ENCODE measurements at regions not wholly inside any gene's neighbourhood (a gene's known extent, or its start where the extent isn't known, plus 50 kb on each side); places are given as distances from the start of the nearest gene placed in this dataset.

DNA sequence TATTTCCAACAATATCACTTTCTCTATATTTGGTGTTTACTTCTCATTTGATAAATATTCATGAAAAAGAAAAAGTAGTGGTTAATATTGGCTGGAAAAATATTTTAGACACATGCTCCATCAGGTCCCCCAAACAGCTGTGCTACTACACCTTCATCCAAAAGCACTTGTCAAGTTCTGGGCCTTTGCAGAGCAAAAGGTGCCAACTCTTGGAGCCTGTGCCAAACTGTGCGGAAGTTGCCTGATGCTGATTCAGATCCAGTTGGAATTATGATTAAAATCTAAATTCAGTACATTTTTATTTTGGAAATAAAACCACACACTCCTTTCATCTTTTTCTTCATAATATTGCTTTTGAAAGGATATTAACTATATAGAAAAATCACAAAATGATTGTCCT lies 1497.4 kb upstream of the CADM2 start:
- Mint-ChIP-seq H3K27me3 (no peaks in the 10 kb centered on the region), H3K4me1 (no peaks in the 10 kb centered on the region), H3K4me3 (no peak overlapping the region), H3K27ac (no peak overlapping the region), H3K36me3 (no peaks in the 10 kb centered on the region), H3K9me3 (peaks cover 0 to 2% (median 0%) of the 10 kb centered on the region in 7 donors)
- DNase-seq, result no peak
- ATAC-seq (ENCODE audit: low read depth in 2 of 2), result no peak

DNA sequence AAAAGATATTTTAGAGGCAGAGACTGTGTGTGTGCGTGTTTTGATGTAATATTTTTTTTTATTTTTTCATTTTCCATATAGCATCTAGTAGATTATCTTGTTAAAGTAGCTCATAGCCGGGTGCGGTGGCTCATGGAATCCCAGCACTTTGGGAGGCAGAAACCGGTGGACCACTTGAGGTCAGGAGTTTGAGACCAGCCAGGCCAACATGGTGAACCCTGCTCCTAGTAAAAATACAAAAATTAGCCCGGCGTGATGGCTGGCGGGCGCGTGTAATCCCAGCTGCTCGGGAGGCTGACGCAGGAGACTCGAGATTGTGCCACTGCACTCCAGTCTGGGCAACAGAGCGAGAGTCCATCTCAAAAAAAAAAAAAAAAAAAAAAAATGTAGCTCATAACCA lies 1481.2 kb upstream of the CADM2 start:
- H3K4me3 Mint-ChIP-seq, result no peak overlapping the region
- H3K27me3 Mint-ChIP-seq, result no peaks in the 10 kb centered on the region
- no peak overlapping the region for H3K27ac Mint-ChIP-seq
- H3K9me3 Mint-ChIP-seq, result peaks cover 0 to 16% (median 5%) of the 10 kb centered on the region in 7 donors
- no peak for ATAC-seq (ENCODE audit: low read depth in 2 of 2)
- no peaks in the 10 kb centered on the region for H3K36me3 Mint-ChIP-seq
- no peak for DNase-seq
- no peaks in the 10 kb centered on the region for H3K4me1 Mint-ChIP-seq

DNA sequence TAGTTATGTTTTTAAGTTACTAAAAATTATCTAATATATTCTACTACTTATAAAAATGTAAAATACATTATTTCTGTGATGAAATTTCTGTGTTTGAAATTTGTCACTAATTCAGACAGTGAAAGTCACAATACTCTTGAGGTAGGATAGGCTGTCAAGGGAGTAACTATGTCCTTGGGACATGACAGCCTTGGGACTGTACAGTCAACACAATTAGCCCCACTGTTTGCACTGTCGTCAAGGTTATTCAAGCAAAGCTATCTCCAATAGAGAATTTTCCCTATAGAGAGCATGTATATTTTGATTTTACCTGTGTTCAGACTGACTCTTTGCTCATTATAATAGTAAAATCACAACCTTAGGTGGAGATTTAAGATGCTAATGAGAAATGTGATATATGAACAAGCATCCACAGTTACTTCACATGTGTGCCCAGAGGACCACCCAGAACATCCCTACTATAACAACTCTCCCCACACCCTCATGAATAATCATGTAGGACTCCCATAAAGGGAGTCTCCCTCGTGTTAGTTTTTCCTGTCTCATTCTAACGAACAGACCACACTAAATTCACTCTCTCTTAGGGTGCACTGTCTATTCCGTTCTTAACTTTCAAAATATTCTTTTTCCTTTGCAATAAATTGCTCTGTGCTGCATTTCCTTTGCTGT lies 1476.3 kb upstream of the CADM2 start:
- no peak for ATAC-seq (ENCODE audit: low read depth in 2 of 2)
- H3K4me3 Mint-ChIP-seq, result no peak overlapping the region
- no peak for DNase-seq
- no peaks in the 10 kb centered on the region for H3K27me3 Mint-ChIP-seq
- H3K27ac Mint-ChIP-seq, result no peak overlapping the region
- peaks cover 0 to 3% (median 0%) of the 10 kb centered on the region in 7 donors for H3K9me3 Mint-ChIP-seq
- H3K4me1 Mint-ChIP-seq, result no peaks in the 10 kb centered on the region
- H3K36me3 Mint-ChIP-seq, result no peaks in the 10 kb centered on the region

DNA sequence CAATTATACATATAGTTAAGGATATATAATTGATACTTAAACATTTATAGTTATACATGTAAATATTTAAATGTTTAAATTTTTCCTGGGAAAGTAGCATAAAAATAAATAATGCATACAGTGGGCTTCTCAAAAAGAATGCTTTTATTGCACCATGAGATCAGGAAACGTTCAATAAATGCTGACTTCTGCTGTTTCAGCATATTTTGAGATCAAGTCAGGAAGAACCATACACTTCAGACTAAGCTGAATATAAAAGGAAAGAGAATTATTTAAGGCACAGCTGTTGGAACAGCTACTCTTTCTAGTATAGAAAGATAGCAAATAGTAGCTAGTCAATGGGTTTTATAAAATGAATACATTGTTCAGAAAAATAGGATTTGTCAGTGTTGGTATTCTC lies 1462.3 kb upstream of the CADM2 start:
- Mint-ChIP-seq H3K27me3 (no peaks in the 10 kb centered on the region), H3K4me3 (no peak overlapping the region), H3K4me1 (no peaks in the 10 kb centered on the region), H3K36me3 (no peaks in the 10 kb centered on the region), H3K27ac (no peak overlapping the region), H3K9me3 (peaks cover 0 to 2% (median 0%) of the 10 kb centered on the region in 7 donors)
- ATAC-seq (ENCODE audit: low read depth in 2 of 2) (no peak), DNase-seq (no peak)

DNA sequence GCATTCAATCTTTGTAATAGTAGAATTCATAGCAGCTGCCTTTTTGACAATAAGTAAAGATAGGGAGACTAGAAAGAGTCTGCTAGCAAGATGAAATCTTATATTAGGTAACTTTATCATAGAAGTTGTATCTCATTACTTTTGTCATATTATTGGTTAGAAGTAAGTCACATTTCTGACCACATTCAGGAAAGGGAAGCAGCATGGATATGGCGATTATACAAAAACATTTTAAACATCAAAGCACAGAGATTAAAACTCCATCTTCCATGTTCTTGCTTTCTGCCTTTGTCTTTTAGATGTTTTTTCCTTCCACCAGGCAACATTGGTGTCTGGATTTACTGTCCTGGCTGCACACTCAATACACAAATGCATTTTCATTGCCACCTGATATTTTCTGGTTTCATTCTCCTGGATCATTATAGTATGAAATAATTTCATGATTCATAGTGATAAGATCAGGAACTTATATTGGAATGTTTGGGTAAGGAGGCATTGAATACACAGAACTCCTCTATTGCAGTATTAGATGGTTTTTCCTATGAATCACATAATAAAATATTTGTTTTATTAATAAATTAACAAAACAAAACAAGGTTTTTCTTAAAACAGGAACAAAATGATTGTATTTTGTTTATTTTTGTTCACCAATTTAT lies 1460.3 kb upstream of the CADM2 start:
- H3K4me1 Mint-ChIP-seq, result no peaks in the 10 kb centered on the region
- H3K27ac Mint-ChIP-seq, result no peak overlapping the region
- DNase-seq (no peak), ATAC-seq (ENCODE audit: low read depth in 2 of 2) (no peak)
- H3K27me3 Mint-ChIP-seq, result no peaks in the 10 kb centered on the region
- H3K36me3 Mint-ChIP-seq, result no peaks in the 10 kb centered on the region
- no peak overlapping the region for H3K4me3 Mint-ChIP-seq
- H3K9me3 Mint-ChIP-seq, result peaks cover 0 to 3% (median 0%) of the 10 kb centered on the region in 7 donors

DNA sequence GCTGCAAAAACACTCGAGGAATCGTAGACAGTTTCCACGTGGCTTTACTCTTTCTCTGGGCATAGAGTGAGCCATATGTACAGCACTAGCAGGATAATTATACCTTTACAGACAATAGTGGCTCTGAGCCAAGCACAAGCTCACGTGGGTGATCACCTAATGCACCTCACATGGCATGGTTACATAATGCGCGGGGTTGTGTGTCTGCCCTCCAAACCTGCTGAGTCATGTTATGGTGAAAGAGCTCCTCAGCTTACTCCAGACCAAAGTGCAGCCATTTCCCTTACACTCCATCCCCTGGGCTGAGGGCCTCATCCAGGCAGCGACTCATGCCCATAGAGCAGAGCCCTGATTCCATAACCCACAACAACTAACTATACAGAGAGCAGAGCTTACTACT lies 1458.4 kb upstream of the CADM2 start:
- no peak for DNase-seq
- Mint-ChIP-seq H3K4me3 (no peak overlapping the region), H3K9me3 (peaks cover 0 to 6% (median 0%) of the 10 kb centered on the region in 7 donors), H3K27me3 (no peaks in the 10 kb centered on the region), H3K4me1 (no peaks in the 10 kb centered on the region), H3K27ac (no peak overlapping the region), H3K36me3 (no peaks in the 10 kb centered on the region)
- ATAC-seq (ENCODE audit: low read depth in 2 of 2), result no peak

DNA sequence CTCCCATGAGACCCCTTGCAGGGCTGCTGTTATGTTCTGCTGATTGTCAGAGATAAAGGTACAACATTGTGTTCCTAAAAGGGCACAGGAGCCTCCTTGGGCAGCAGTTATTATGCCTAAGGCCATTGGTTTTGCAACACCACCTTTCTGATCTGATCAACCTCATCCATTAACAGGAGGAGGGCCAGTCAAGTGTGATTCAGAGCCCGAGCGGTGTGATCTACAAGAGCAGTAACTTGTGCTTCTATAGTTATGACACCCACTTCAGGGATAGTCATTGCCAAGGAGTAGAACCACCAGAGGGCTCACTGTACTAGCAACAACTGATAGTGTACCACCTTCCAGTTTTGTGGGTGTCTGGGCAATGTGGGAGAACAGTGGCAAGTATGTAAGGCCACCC lies 1457.9 kb upstream of the CADM2 start:
- Mint-ChIP-seq H3K27me3 (no peaks in the 10 kb centered on the region), H3K4me1 (no peaks in the 10 kb centered on the region), H3K27ac (no peak overlapping the region), H3K36me3 (no peaks in the 10 kb centered on the region), H3K9me3 (peaks cover 0 to 8% (median 0%) of the 10 kb centered on the region in 7 donors), H3K4me3 (no peak overlapping the region)
- ATAC-seq (ENCODE audit: low read depth in 2 of 2), result no peak
- no peak for DNase-seq

DNA sequence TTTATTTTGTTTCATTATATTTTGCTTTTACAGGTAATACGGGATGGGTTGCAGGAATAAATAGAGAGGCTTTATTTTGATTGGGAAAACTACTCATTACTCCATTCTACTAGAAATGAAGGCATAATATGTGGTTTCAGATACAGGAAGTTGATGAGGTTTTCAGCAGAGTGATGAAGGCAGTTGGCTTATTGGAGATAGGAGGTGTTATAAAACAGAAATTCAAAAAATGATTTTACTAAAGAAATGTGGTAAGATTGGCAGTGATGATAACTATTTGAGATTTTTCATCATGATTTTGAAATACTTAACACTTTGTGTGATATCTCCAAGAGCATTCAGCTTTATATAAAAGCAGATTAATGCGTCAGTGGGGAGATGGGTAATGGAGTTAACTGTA lies 1445.7 kb upstream of the CADM2 start:
- Mint-ChIP-seq H3K4me3 (no peak overlapping the region), H3K9me3 (peaks cover 0 to 9% (median 0%) of the 10 kb centered on the region in 7 donors), H3K4me1 (no peaks in the 10 kb centered on the region), H3K27ac (no peak overlapping the region), H3K36me3 (no peaks in the 10 kb centered on the region), H3K27me3 (no peaks in the 10 kb centered on the region)
- DNase-seq (no peak), ATAC-seq (ENCODE audit: low read depth in 2 of 2) (no peak)

DNA sequence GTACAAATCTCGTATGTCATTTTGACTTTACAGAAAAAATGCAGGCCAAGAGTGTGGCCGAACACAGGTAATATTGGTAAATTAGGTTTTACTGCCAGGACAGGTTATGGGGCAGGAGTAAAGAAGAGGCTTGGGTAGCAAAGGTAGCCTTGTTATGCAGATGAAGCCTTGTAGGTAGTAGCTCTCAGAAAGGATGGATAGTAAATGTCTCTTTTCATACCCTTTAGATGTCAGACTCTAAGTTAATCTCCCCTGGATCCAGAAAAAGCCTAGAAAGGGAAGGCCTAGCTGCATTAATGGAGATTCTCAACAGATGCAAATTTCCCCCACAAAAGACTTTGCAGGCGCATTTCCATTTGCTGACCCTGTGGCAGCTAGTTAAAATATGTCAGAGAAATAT lies 1445.1 kb upstream of the CADM2 start:
- Mint-ChIP-seq H3K4me3 (no peak overlapping the region), H3K9me3 (peaks cover 0 to 9% (median 0%) of the 10 kb centered on the region in 7 donors), H3K36me3 (no peaks in the 10 kb centered on the region), H3K27me3 (no peaks in the 10 kb centered on the region), H3K4me1 (no peaks in the 10 kb centered on the region), H3K27ac (no peak overlapping the region)
- no peak for ATAC-seq (ENCODE audit: low read depth in 2 of 2)
- DNase-seq, result no peak

DNA sequence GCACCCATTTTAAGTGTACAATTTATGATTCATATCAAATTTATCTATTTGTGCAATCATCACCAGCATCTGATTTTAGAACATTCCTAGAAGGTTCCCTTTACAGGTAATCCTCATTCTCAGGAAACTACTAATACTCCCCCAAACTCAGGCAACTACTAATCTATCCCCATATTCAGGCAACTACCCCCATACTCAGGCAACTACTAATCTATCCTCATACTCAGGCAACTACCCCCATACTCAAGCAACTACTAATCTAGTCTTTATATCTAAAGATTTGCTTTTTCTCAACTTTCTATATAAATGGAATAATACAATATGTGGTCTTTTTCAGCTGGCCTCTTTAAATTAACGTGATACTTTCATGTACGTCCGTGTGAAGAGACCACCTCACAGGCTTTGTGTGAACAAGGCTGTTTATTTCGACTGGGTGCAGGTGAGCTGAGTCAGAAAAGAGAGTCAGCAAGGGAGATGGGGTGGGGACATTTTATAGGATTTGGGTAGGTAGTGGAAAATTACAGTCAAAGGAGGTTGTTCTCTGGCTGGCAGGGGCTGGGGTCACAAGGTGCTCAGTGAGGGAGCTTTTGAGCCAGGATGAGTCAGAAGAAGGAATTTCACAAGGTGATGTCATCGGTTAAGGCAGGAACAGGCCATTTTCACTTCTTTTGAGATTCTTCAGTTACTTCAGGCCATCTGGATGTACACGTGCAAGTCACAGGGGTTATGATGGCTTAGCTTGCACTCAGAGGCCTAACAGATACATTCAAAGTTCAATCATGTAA lies 1444.5 kb upstream of the CADM2 start:
- Mint-ChIP-seq H3K36me3 (no peaks in the 10 kb centered on the region), H3K9me3 (peaks cover 0 to 6% (median 0%) of the 10 kb centered on the region in 7 donors), H3K27ac (peak overlapping the region in 1 of 6 donors; percentile 61), H3K4me3 (peak overlapping the region in 1 of 8 donors; percentile 23), H3K4me1 (no peaks in the 10 kb centered on the region), H3K27me3 (no peaks in the 10 kb centered on the region)
- DNase-seq, result no peak
- ATAC-seq (ENCODE audit: low read depth in 2 of 2), result no peak

DNA sequence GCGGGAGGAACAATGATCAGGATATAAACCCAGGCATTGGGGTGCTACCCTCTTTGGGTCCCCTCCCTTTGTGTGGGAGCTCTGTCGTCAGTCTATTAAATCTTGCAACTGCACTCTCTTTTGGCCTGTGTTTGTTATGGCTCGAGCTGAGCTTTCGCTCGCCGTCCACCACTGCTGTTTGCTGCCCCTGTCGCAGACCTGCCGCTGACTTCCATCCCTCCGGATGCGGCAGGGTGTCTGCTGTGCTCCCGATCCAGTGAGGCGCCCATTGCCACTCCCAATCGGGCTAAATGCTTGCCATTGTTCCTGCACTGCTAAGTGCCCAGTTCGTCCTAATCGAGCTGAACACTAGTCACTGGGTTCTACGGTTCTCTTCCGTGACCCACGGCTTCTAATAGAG lies 1443.7 kb upstream of the CADM2 start:
- DNase-seq (no peak), ATAC-seq (ENCODE audit: low read depth in 2 of 2) (no peak)
- Mint-ChIP-seq H3K27me3 (no peaks in the 10 kb centered on the region), H3K4me1 (no peaks in the 10 kb centered on the region), H3K36me3 (no peaks in the 10 kb centered on the region), H3K9me3 (peaks cover 0 to 6% (median 0%) of the 10 kb centered on the region in 7 donors), H3K4me3 (no peak overlapping the region), H3K27ac (no peak overlapping the region)

DNA sequence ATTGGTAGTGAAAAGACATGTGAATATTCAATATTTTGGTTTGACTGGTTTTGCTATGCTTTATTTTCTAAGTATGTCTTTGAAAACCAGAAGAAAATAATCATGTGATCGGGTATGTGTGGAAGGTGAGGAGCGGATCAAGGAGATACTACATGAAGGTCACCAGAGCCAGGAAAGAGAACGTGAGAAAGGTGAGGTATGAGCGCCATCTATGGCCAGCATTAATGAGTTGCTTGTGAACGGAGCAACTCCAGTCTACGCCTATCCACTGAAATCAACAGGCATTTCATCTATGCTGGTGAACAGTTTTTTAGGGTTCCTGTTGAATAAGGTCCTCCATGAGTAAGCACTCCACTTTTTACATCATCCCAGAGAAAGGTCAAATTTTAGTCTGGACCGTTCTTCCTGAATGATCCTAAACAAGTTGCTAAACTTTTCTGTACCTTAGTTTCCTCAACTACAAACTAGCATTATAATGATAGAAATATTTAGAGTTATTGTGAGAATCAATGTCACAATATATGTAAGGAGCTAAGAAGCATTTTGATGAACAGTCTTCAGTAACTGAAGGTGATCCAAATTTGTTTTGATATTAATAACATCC lies 1435.2 kb upstream of the CADM2 start:
- Mint-ChIP-seq H3K4me1 (no peaks in the 10 kb centered on the region), H3K9me3 (peaks cover 0 to 2% (median 0%) of the 10 kb centered on the region in 7 donors), H3K4me3 (no peak overlapping the region), H3K27ac (no peak overlapping the region), H3K36me3 (no peaks in the 10 kb centered on the region), H3K27me3 (no peaks in the 10 kb centered on the region)
- DNase-seq (no peak), ATAC-seq (ENCODE audit: low read depth in 2 of 2) (no peak)

DNA sequence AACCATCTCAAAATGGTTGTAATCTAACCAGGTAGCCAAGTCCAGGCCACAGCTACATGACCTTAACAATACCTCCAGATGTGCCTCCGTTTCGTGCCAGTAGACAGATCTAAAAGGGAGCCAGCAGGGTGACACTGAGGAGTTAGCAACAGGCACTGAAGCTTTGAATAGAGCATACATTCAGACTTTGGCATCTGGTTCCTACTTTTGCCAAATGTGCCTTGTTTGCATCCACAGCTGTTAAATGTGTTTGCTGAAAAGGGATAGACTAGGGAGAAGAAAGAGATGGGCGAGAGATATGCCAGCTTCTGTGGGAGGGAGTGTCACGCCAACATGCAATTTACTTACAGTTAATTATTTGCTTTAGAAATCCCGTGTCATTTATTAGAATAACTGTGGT lies 1433.9 kb upstream of the CADM2 start:
- no peaks in the 10 kb centered on the region for H3K36me3 Mint-ChIP-seq
- no peak overlapping the region for H3K4me3 Mint-ChIP-seq
- no peaks in the 10 kb centered on the region for H3K4me1 Mint-ChIP-seq
- H3K9me3 Mint-ChIP-seq, result peaks cover 0 to 2% (median 0%) of the 10 kb centered on the region in 7 donors
- no peak for ATAC-seq (ENCODE audit: low read depth in 2 of 2)
- H3K27ac Mint-ChIP-seq, result no peak overlapping the region
- no peaks in the 10 kb centered on the region for H3K27me3 Mint-ChIP-seq
- DNase-seq, result no peak

DNA sequence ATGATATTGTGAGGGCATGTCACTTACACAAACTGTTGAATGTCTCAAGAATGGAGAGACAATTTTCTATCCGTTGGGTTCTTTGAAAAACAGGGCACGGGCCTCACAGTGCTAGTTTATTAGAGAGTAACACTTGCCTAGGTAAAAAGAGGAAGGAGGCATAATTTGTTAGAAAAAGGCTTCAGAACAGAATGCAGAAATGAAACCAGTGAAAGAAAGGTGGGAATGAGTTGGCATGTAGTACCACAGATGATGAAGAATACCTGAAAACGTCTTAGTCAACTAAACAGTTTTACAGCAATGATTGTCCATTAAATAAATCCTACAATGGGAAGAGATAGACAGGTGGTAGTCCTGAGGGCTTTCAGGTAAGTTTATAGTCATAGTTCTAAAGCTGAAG lies 1399.7 kb upstream of the CADM2 start:
- H3K36me3 Mint-ChIP-seq, result no peaks in the 10 kb centered on the region
- ATAC-seq (ENCODE audit: low read depth in 2 of 2) (no peak), DNase-seq (no peak)
- no peaks in the 10 kb centered on the region for H3K27me3 Mint-ChIP-seq
- H3K9me3 Mint-ChIP-seq, result peaks cover 0 to 12% (median 8%) of the 10 kb centered on the region in 7 donors
- no peaks in the 10 kb centered on the region for H3K4me1 Mint-ChIP-seq
- no peak overlapping the region for H3K4me3 Mint-ChIP-seq
- H3K27ac Mint-ChIP-seq, result no peak overlapping the region

Measured in naive B cell (primary cell).